Motor neuron (in vitro differentiated cells): ENCODE measurements at regions not wholly inside any gene's neighbourhood (a gene's known extent, or its start where the extent isn't known, plus 50 kb on each side); places are given as distances from the start of the nearest gene placed in this dataset.

Experiments used
- ATAC-seq, 8 experiments: fragments of 200-7000 bp; cut with Tn5 transposase; replicated peaks in 6 of 8; 2 replicates each; pipeline ENCODE4 v1.8.0; 2021; ENCODE audit warnings: mild to moderate bottlenecking in 8 of 8, moderate library complexity in 8 of 8
- H3K27ac ChIP-seq, 2 donors: fragments of 250-450 bp; sonication (Bioruptor Pico); 2 replicates each; pipeline ENCODE4 v1.9.0; 2021; ENCODE audit warnings: antibody characterized with exemption in 2 of 2, mild to moderate bottlenecking in 2 of 2, moderate library complexity in 1 of 2
- H3K4me1 ChIP-seq, 2 donors: fragments of 250-450 bp; sonication (Bioruptor Pico); replicated peaks in 1 of 2; 2 replicates each; pipeline ENCODE4 v1.6.1; 2021; ENCODE audit warnings: antibody characterized with exemption in 2 of 2, mild to moderate bottlenecking in 2 of 2, moderate library complexity in 1 of 2
- H3K4me3 ChIP-seq, 5 donors: fragments of 250-450 bp; sonication (Bioruptor Pico); 2 replicates each; pipeline ENCODE4 v1.9.0; 2021; ENCODE audit warnings: antibody characterized with exemption in 5 of 5, mild to moderate bottlenecking in 5 of 5, moderate library complexity in 4 of 5
- WGBS, 10 experiments: fragments of 450-650 bp; shearing (Covaris generic); methylation state at CpG; one replicate each; pipeline ENCODE4 v1.0.0; 2022; 5-methylcytosine and 5-hydroxymethylcytosine counted together
- in situ Hi-C, 9 experiments: fragments of 400-800 bp; cut with MboI; loops; one replicate each; pipeline ENCODE4 v1.15.0; 2021; ENCODE audit warnings: low sequenced_read_pairs in 9 of 9, low pct_unique_long_range_greater_than_20kb in 2 of 9; ENCODE audit not compliant: unreplicated experiment in 9 of 9

- Histone ChIP-seq H3K4me1 (no peaks in the 10 kb centered on the region), H3K27ac (no peak overlapping the region), H3K4me3 (no peak overlapping the region)
- WGBS, 10 experiments, result 17 to 100% (median 75%) methylated on average over 1 to 2 of the region's 4 CpGs; no CpG with 5 or more reads in 7 of the 10 experiments
- in situ Hi-C loops, result no loop called here
- no peak for ATAC-seq
Observed at GRCh38 chrX:45972636-45973035, 572.6 kb downstream of the ZNF674 start.

- in situ Hi-C loops, result no loop called here
Observed at GRCh38 chrX:45959567-45959966, 585.7 kb downstream of the ZNF674 start.

GRCh38 chrX:45956191-45956870 is 588.9 kb downstream of the ZNF674 start:
- Histone ChIP-seq H3K4me1 (no peaks in the 10 kb centered on the region), H3K27ac (no peak overlapping the region), H3K4me3 (no peak overlapping the region)
- WGBS, 10 experiments, result 25 to 100% (median 60%) methylated on average over 1 to 3 of the region's 4 CpGs; no CpG with 5 or more reads in 3 of the 10 experiments
- ATAC-seq, result peak in 7 of 8 experiments; percentile 23 to 91 (median 58)
- in situ Hi-C loops, result no loop called here

More at GRCh38 chrX:45959567-45959966, 585.7 kb downstream of the ZNF674 start:
- H3K4me3 ChIP-seq, result no peak overlapping the region
- no peak overlapping the region for H3K27ac ChIP-seq
- H3K4me1 ChIP-seq, result no peaks in the 10 kb centered on the region
- WGBS, 10 experiments, result 79% methylated on average over 2 of the region's 7 CpGs; no CpG with 5 or more reads in 9 of the 10 experiments
- ATAC-seq, result no peak

- no peak for ATAC-seq
- no peaks in the 10 kb centered on the region for H3K4me1 ChIP-seq
- H3K27ac ChIP-seq, result no peak overlapping the region
- H3K4me3 ChIP-seq, result no peak overlapping the region
- in situ Hi-C loops, result no loop called here
- 0 to 100% (median 60%) methylated on average over 1 of the region's 1 CpG; no CpG with 5 or more reads in 6 of the 10 experiments for WGBS, 10 experiments
Observed at GRCh38 chrX:45955661-45956060, 589.6 kb downstream of the ZNF674 start.

- no peak overlapping the region for H3K27ac ChIP-seq
- no peak for ATAC-seq
- no peaks in the 10 kb centered on the region for H3K4me1 ChIP-seq
- H3K4me3 ChIP-seq, result no peak overlapping the region
- WGBS, 10 experiments, result 35 to 71% (median 39%) methylated on average over 1 to 2 of the region's 2 CpGs; no CpG with 5 or more reads in 6 of the 10 experiments
- in situ Hi-C loops, result no loop called here
Observed at GRCh38 chrX:45954026-45954425, 591.2 kb downstream of the ZNF674 start.

GRCh38 chrX:45952030-45952429 is 593.2 kb downstream of the ZNF674 start:
- 48 to 79% methylated on average over 2 of the region's 2 CpGs; no CpG with 5 or more reads in 8 of the 10 experiments for WGBS, 10 experiments
- no peak for ATAC-seq
- Histone ChIP-seq H3K4me3 (no peak overlapping the region), H3K27ac (no peak overlapping the region), H3K4me1 (no peaks in the 10 kb centered on the region)
- in situ Hi-C loops, result no loop called here

GRCh38 chrX:45935408-45935807 is 609.8 kb downstream of the ZNF674 start:
- H3K4me1 ChIP-seq, result no peaks in the 10 kb centered on the region
- no peak for ATAC-seq
- no peak overlapping the region for H3K27ac ChIP-seq
- in situ Hi-C loops, result no loop called here
- no peak overlapping the region for H3K4me3 ChIP-seq

- ATAC-seq, result peak in 1 of 8 experiments; percentile 41
- no peak overlapping the region for H3K4me3 ChIP-seq
- in situ Hi-C loops, result no loop called here
- no peaks in the 10 kb centered on the region for H3K4me1 ChIP-seq
- 7 to 81% (median 60%) methylated on average over 1 to 3 of the region's 3 CpGs; no CpG with 5 or more reads in 4 of the 10 experiments for whole genome bisulfite sequencing, 10 experiments
- no peak overlapping the region for H3K27ac ChIP-seq
Observed at GRCh38 chrX:45912316-45912715, 632.9 kb downstream of the ZNF674 start.

- in situ Hi-C loops, result no loop called here
- WGBS, 10 experiments, result 0 to 40% (median 10%) methylated on average over 1 of the region's 1 CpG; no CpG with 5 or more reads in 4 of the 10 experiments
- no peak for ATAC-seq
- no peak overlapping the region for H3K27ac ChIP-seq
- no peaks in the 10 kb centered on the region for H3K4me1 ChIP-seq
- no peak overlapping the region for H3K4me3 ChIP-seq
Observed at GRCh38 chrX:45907786-45908185, 637.4 kb downstream of the ZNF674 start.

- ATAC-seq, result no peak
- in situ Hi-C loops, result no loop called here
- no peak overlapping the region for H3K27ac ChIP-seq
- peaks cover 0 to 9% of the 10 kb centered on the region in 2 donors for H3K4me1 ChIP-seq
- no peak overlapping the region for H3K4me3 ChIP-seq
- WGBS, 10 experiments, result 58 to 100% (median 73%) methylated on average over 1 to 5 of the region's 5 CpGs; no CpG with 5 or more reads in 6 of the 10 experiments
Observed at GRCh38 chrX:45903781-45904201, 641.4 kb downstream of the ZNF674 start.

GRCh38 chrX:45900766-45901615 is 644.2 kb downstream of the ZNF674 start:
- H3K27ac ChIP-seq, result peak overlapping the region in 1 of 2 donors; percentile 78
- in situ Hi-C loops, result no loop called here
- ATAC-seq, result peak in 5 of 8 experiments; percentile 65 to 93 (median 83)
- 13 to 100% (median 20%) methylated on average over 1 to 6 of the region's 9 CpGs; no CpG with 5 or more reads in 6 of the 10 experiments for WGBS, 10 experiments
- H3K4me3 ChIP-seq, result no peak overlapping the region
- H3K4me1 ChIP-seq, result peaks cover 0 to 9% of the 10 kb centered on the region in 2 donors

- in situ Hi-C loops, result no loop called here
Observed at GRCh38 chrX:45894864-45895645, 650.2 kb downstream of the ZNF674 start.

GRCh38 chrX:45889471-45889870 is 655.8 kb downstream of the ZNF674 start:
- Histone ChIP-seq H3K4me3 (no peak overlapping the region), H3K27ac (no peak overlapping the region), H3K4me1 (no peaks in the 10 kb centered on the region)
- no peak for ATAC-seq
- in situ Hi-C loops, result no loop called here
- 72 to 100% (median 90%) methylated on average over 1 to 8 of the region's 8 CpGs; no CpG with 5 or more reads in 5 of the 10 experiments for WGBS, 10 experiments

More at GRCh38 chrX:45894864-45895645, 650.2 kb downstream of the ZNF674 start:
- Histone ChIP-seq H3K27ac (no peak overlapping the region), H3K4me3 (no peak overlapping the region), H3K4me1 (no peaks in the 10 kb centered on the region)
- 24 to 61% (median 56%) methylated on average over 2 of the region's 4 CpGs; no CpG with 5 or more reads in 7 of the 10 experiments for WGBS, 10 experiments
- ATAC-seq, result no peak
